ENCODE measurements at regions not wholly inside any gene's neighbourhood (a gene's known extent, or its start where the extent isn't known, plus 50 kb on each side); places are given as distances from the start of the nearest gene placed in this dataset.

GRCh38 chr11:33616552-33616951, 84.1 kb downstream of the C11orf91 start:
- DNase-seq (ENCODE audit: low read depth): no peak

- DNase-seq (ENCODE audit: low read depth): no peak
Observed at GRCh38 chr11:33615751-33616150, 84.9 kb downstream of the C11orf91 start.

GRCh38 chr11:33613404-33613803, 87.2 kb downstream of the C11orf91 start:
- no peak for DNase-seq (ENCODE audit: low read depth)

- no peak for DNase-seq (ENCODE audit: low read depth)
Observed at GRCh38 chr11:33610903-33611302, 89.7 kb downstream of the C11orf91 start.

GRCh38 chr11:33608386-33608785, 92.2 kb downstream of the C11orf91 start:
- DNase-seq (ENCODE audit: low read depth): no peak

GRCh38 chr11:33606762-33607161, 93.9 kb downstream of the C11orf91 start:
- no peak for DNase-seq (ENCODE audit: low read depth)

- no peak for DNase-seq (ENCODE audit: low read depth)
Observed at GRCh38 chr11:33605703-33606102, 94.9 kb downstream of the C11orf91 start.

- no peak for DNase-seq (ENCODE audit: low read depth)
Observed at GRCh38 chr11:33598426-33599069, 102.1 kb downstream of the C11orf91 start.

GRCh38 chr11:33594188-33594587, 106.4 kb downstream of the C11orf91 start:
- no peak for DNase-seq (ENCODE audit: low read depth)

GRCh38 chr11:33590441-33590840, 110.2 kb downstream of the C11orf91 start:
- DNase-seq (ENCODE audit: low read depth): no peak

- no peak for DNase-seq (ENCODE audit: low read depth)
Observed at GRCh38 chr11:33588056-33588455, 112.6 kb downstream of the C11orf91 start.

- DNase-seq (ENCODE audit: low read depth): no peak
Observed at GRCh38 chr11:33585586-33586209, 114.9 kb downstream of the C11orf91 start.

- no peak for DNase-seq (ENCODE audit: low read depth)
Observed at GRCh38 chr11:33582636-33583325, 117.8 kb downstream of the C11orf91 start.

GRCh38 chr11:33579101-33579500, 121.5 kb downstream of the C11orf91 start:
- no peak for DNase-seq (ENCODE audit: low read depth)

GRCh38 chr11:33577204-33577603, 123.4 kb downstream of the C11orf91 start:
- no peak for DNase-seq (ENCODE audit: low read depth)

- DNase-seq (ENCODE audit: low read depth): no peak
Observed at GRCh38 chr11:33575311-33575710, 125.3 kb downstream of the C11orf91 start.

- no peak for DNase-seq (ENCODE audit: low read depth)
Observed at GRCh38 chr11:33574331-33574730, 126.3 kb downstream of the C11orf91 start.

GRCh38 chr11:33569333-33569732, 131.3 kb downstream of the C11orf91 start:
- DNase-seq (ENCODE audit: low read depth): no peak

- no peak for DNase-seq (ENCODE audit: low read depth)
Observed at GRCh38 chr11:33567004-33567403, 133.6 kb downstream of the C11orf91 start.

GRCh38 chr11:33564856-33565453, 135.7 kb downstream of the C11orf91 start:
- DNase-seq (ENCODE audit: low read depth): no peak

GRCh38 chr11:33560729-33561128, 139.9 kb downstream of the C11orf91 start:
- no peak for DNase-seq (ENCODE audit: low read depth)

GRCh38 chr11:33559567-33559966, 141.1 kb downstream of the C11orf91 start:
- no peak for DNase-seq (ENCODE audit: low read depth)

- DNase-seq (ENCODE audit: low read depth): no peak
Observed at GRCh38 chr11:33558097-33558496, 142.5 kb downstream of the C11orf91 start.
